NOMO-1 treated with dmso at 0.1 percent for 144 hours (cell line): ENCODE measurements at regions not wholly inside any gene's neighbourhood (a gene's known extent, or its start where the extent isn't known, plus 50 kb on each side); places are given as distances from the start of the nearest gene placed in this dataset.

Experiments
- DNase-seq: peaks from one replicate; lab custom pipeline; 2025; ENCODE audit not compliant: unreplicated experiment; lab: John Stamatoyannopoulos, UW

DNA sequence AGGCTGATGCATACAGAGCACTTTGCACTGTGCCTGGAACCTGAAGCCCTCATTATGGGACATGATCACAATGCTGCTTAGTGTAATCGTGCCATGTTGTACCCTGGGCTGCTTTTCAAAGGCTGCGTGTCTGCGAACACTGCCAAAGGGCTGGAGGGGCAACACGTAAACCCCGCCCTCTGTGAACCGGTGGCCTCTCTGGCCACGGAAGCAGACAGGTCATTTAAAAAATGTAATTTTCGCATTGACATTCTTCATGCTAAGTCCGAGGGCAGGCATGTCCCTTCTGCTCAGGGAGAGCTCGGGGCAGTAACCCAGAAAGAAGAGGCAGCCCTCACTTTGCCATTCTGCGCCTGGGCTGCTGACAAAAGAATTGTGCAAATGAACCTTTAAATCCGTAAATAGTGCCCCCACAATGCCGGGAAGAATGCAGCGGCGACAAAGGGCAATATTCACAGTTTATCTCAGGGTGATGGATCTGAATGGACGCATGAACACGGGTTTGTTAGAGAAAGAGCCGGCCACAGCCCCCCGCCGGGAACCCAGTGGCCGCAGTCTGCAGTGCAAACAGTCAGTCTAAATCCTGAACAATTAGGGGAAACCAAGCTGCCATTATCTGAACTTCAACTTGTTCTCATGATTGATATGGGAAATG lies 226.1 kb downstream of the MYCN start:
- DNase-seq = no peak

- no peak for DNase-seq
Observed at GRCh38 chr2:16165518-16166326, 225.4 kb downstream of the MYCN start.

GRCh38 chr2:16162491-16163040 lies 222.2 kb downstream of the MYCN start:
- no peak for DNase-seq

GRCh38 chr2:16161768-16162490 lies 221.6 kb downstream of the MYCN start:
- DNase-seq = no peak

GRCh38 chr2:16161085-16161565 lies 220.8 kb downstream of the MYCN start:
- no peak for DNase-seq

DNA sequence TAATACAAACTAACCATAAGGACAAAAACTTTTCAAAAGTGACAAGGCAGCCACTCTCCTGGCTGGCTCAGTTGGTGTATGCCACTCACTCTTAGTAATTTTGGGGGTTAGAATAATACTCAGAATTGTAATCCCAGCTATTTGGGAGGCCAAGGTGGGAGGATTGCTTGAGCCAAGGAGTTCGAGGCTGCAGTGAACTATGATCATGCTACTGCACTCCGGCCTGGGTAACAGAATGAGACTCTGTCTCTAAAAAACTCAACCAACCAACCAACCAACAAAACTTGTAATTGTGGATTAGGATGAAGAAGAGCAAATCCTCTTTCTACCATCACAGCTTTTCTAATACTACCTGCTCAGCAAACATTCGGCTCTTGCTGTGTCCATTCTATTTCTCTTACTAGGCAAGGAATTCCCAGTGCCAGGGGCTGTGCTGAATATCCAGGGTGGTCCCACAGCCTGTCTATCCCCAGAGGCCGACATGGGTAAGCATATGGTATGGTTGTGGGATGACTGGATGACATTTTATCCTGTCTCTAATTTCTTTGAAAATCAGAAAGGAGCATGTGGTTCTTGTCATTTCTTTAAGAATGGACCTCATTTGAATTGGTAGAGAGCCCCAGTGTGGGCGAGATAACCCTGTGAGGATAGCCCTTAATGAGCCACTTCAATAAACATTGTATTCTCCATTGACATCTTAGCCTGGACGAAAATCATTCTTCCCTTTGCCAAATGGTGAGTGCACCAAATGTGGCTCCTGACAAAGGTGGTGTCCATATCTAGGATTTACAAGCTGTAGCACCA lies 220.1 kb downstream of the MYCN start:
- no peak for DNase-seq

GRCh38 chr2:16156411-16156810 lies 216.1 kb downstream of the MYCN start:
- no peak for DNase-seq

- no peak for DNase-seq
Observed at GRCh38 chr2:16155766-16156165, 215.4 kb downstream of the MYCN start.

DNA sequence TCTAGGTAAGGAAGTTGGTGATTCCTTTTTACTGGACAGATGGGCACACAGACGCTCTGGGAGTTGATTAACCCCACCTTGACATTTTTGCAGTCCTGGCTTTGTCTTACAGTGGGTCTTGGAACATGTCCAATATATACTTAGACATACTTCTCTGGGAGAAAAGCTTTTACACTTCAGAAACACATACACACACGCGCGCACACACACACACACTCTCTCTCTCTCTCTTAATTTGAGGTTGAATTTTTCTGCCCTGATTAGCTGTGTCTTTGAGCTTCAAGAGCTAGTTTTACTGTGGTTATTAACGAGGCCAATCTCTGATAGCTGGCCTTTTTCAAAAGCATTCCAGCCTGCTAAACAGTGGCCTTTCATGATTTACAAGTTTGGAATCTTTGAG lies 215.0 kb downstream of the MYCN start:
- no peak for DNase-seq

DNA sequence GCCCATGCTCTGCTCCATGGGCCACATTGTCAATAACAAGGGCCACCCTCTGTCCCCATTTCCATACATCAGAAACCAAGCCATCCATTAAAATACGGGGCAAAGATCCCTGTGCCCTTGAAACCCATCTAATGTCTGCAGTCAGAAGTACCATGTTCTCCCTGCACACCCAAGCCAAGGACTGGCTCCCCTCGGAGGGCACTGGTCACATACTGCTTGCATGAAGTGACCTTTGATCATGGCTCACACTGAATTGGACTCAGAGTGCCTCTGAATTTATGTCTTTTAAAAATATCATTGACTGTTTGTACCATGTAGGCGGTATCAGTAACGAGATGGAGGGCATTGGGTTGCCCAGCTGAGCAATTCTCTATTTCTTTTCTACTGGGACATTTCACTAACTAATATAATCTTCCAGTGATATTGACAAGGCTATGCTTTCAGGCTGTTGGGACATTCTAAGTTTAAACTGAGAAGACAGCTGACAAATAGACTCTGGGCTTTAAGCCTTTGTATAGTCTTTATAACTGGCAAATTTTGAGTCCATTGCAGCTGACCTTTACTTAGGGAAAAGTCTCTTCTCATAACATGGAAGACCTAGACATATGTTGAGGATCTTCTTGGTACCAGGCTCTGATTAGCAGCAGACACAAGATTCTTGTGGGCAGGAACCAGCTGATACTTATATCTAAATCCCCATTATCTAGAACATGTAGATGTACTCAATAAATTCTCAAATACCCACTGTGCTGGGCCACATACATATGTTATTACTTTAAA lies 214.3 kb downstream of the MYCN start:
- no peak for DNase-seq

GRCh38 chr2:16154061-16154460 lies 213.7 kb downstream of the MYCN start:
- no peak for DNase-seq

DNA sequence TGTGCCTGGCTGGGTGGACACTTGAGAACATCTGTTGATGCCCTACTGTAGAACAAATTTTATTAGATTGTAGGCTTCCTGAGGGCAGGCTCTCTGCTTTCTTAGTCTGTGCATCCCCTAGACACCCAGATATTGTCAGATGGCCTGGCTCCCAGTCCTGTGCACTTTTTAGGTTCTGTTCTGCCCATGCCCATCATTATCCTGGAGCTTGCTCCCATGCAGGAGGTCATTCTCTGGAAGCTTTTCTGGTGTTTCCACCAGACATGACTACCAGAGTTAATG lies 213.3 kb downstream of the MYCN start:
- DNase-seq = no peak

DNA sequence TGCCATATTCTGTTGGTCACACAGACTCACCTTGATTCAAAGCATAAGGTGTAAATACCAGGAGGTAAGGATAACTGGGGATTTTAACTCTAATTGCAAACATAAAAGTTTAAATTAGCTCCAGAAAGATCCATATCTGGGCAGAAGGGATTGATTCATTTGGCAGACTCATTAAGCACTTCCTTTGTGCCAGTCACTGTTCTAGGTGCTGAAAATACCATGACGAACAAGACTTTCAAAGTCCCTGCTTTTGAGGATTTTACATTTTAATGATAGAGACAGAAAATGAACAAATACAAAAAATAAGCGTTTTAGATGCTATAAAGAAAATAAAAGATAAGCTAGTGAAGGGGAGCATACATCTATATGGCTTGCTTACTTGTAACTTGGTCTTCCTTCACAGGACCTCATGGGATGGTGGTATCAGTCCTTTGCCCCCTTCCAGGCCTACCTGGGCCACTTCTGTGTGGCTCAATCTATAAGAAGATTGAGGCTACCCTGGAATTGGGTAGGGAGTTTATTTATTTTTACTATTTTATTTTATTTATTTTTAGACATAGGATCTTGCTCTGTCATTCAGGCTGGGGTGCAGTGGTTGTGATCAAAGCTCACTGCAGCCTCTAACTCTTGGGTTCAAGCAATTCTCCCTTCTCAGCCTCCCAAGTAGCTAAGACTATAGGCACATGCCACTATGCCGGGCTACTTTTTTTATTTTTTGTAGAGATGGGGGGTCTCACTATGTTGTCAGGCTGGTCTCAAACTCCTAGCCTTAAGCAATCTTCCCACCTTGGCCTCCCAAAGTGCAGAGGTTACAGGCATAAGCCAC lies 212.8 kb downstream of the MYCN start:
- DNase-seq = no peak

- DNase-seq = no peak
Observed at GRCh38 chr2:16152071-16152927, 211.9 kb downstream of the MYCN start.

- DNase-seq = no peak
Observed at GRCh38 chr2:16151651-16152050, 211.3 kb downstream of the MYCN start.

DNA sequence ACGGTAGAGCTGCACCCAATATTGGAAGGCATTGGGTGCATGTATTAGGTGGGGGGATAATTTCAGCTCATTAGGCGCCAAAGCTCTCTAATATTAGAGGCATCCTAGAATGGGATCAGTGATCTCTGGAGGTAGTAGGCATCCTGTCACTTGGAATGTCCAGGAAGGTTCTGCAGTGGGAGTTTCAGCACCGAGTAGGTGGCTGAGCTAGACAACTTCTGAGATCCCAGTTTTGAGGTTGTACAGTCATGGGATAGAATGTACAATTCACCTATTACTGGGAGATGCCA lies 210.9 kb downstream of the MYCN start:
- no peak for DNase-seq

GRCh38 chr2:16150456-16151280 lies 210.3 kb downstream of the MYCN start:
- DNase-seq = no peak
